K562 (cell line): ENCODE measurements at regions not wholly inside any gene's neighbourhood (a gene's known extent, or its start where the extent isn't known, plus 50 kb on each side); places are given as distances from the start of the nearest gene placed in this dataset.

Experiments used
- ATAC-seq: fragments of 200-7000 bp; cut with Tn5 transposase; 3 replicates; pipeline ENCODE4 v1.9.1; 2020; ENCODE audit warnings: moderate library complexity
- BruUV-seq: library from RNA; stranded (reverse); fragments of 400-500 nt; replicated peaks from 2 replicates; lab custom pipeline; 2021; lab: Mats Ljungman, UMichigan
- CTCF ChIA-PET: fragments of 300-600 bp; formaldehyde crosslinking; extraction: SDS; loops from one replicate; lab custom pipeline; 2021; ENCODE audit warnings: low intra/inter-chr PET ratio; lab: Yijun Ruan, JAX
- POLR2A ChIA-PET: fragments of 300-600, 350-650 bp; sonication (Branson Sonifier 250); formaldehyde crosslinking; extraction: SDS; loops from one replicate; lab custom pipeline; 2021; ENCODE audit warnings: antibody characterized with exemption, inconsistent platforms; lab: Yijun Ruan, JAX
- DNase-seq, 4 experiments: peaks; one replicate each; pipeline versions ENCODE4 v3.0.0 to v3.0.0-alpha.2; 2011 to 2018; ENCODE audit warnings: low spot score in 3 of 4, mixed read lengths in 3 of 4; ENCODE audit errors: extremely low read depth in 1 of 4
- FAIRE-seq: peaks from 2 replicates; lab custom pipeline; 2011; peaks lifted over from hg19 to GRCh38; lab: Jason Lieb, UNC
- H2AFZ ChIP-seq: 2 replicates; pipeline ENCODE4 v1.6.0; 2011; ENCODE audit warnings: low read depth, low read length, control low read depth, inconsistent platforms
- H3K27ac ChIP-seq: fragments of 200-600 bp; 3 replicates; pipeline ENCODE4 v1.8.0; 2011; ENCODE audit warnings: low read depth, mild to moderate bottlenecking, control low read depth, inconsistent platforms, low read length, moderate library complexity, mixed read lengths; ENCODE audit errors: extremely low read depth
- H3K27me3 ChIP-seq, 2 experiments: fragments of 300-600 bp in 1 of 2; 2 replicates in 1 of 2; 3 replicates in 1 of 2; pipeline versions ENCODE4 v1.6.0 to v1.8.0; 2011; ENCODE audit warnings: inconsistent platforms in 2 of 2, low read length in 2 of 2, mild to moderate bottlenecking in 1 of 2, mixed read lengths in 1 of 2, moderate library complexity in 1 of 2; ENCODE audit not compliant: control insufficient read depth in 2 of 2, insufficient read depth in 2 of 2
- H3K36me3 ChIP-seq: fragments of 300-600 bp; 3 replicates; pipeline ENCODE4 v1.8.0; 2011; ENCODE audit warnings: mild to moderate bottlenecking, low read length, inconsistent platforms; ENCODE audit not compliant: control insufficient read depth, insufficient read depth
- H3K4me1 ChIP-seq, 2 experiments: fragments of 200-600 bp in 1 of 2; replicated peaks in 1 of 2; 2 replicates in 1 of 2; 3 replicates in 1 of 2; pipeline versions ENCODE4 v1.5.1 to v1.8.0; 2011; ENCODE audit warnings: inconsistent platforms in 2 of 2, low read length in 2 of 2, mild to moderate bottlenecking in 1 of 2, mixed read lengths in 1 of 2, moderate library complexity in 1 of 2; ENCODE audit not compliant: control insufficient read depth in 2 of 2, insufficient read depth in 2 of 2
- H3K4me2 ChIP-seq: 2 replicates; pipeline ENCODE4 v1.6.1; 2011; ENCODE audit warnings: low read length, control low read depth, inconsistent platforms, mixed read lengths; ENCODE audit not compliant: insufficient read depth
- H3K4me3 ChIP-seq: fragments of 200-600 bp; sonication (generic), shearing (Covaris generic); 2 replicates; pipeline ENCODE4 v1.5.1; 2016; ENCODE audit warnings: control low read depth, inconsistent platforms
- H3K79me2 ChIP-seq: fragments of 200-600 bp; 3 replicates; pipeline ENCODE4 v1.8.0; 2011; ENCODE audit warnings: low read length, inconsistent platforms; ENCODE audit not compliant: control insufficient read depth, insufficient read depth
- H3K9ac ChIP-seq, 2 experiments: 2 replicates each; pipeline versions ENCODE4 v1.6.0 to v1.6.1; 2011; ENCODE audit warnings: low read depth in 2 of 2, low read length in 2 of 2, control low read depth in 1 of 2, inconsistent platforms in 1 of 2, mild to moderate bottlenecking in 1 of 2, mixed read lengths in 1 of 2; ENCODE audit not compliant: insufficient read depth in 1 of 2
- H3K9me1 ChIP-seq: one replicate; pipeline ENCODE4 v1.6.0; 2011; ENCODE audit warnings: inconsistent platforms, mild to moderate bottlenecking, low read length, moderate library complexity; ENCODE audit not compliant: control insufficient read depth, insufficient read depth
- H3K9me3 ChIP-seq: replicated peaks from 2 replicates; pipeline ENCODE4 v1.5.1; 2011; ENCODE audit warnings: low read depth, low read length, inconsistent platforms; ENCODE audit not compliant: control insufficient read depth, insufficient read depth
- H4K20me1 ChIP-seq: replicated peaks from 2 replicates; pipeline ENCODE4 v1.6.1; 2011; ENCODE audit warnings: low read length, inconsistent platforms, mixed read lengths; ENCODE audit not compliant: control insufficient read depth, insufficient read depth
- BRF2 ChIP-seq: IDR thresholded peaks from 3 replicates; pipeline ENCODE4 v1.6.1; 2011; ENCODE audit warnings: borderline replicate concordance, mild to moderate bottlenecking; ENCODE audit not compliant: insufficient read length, insufficient read depth
- FUS ChIP-seq: fragments of 200-400 bp; formaldehyde crosslinking; optimal IDR thresholded peaks from 2 replicates; pipeline ENCODE3; 2017; ENCODE audit warnings: low read depth, low read length
- LARP7 ChIP-seq: fragments of 450-650 bp; IDR thresholded peaks from 2 replicates; pipeline ENCODE4 v1.6.1; 2016
- MTF1 ChIP-seq: fragments of 250-450 bp; sonication (Bioruptor Pico); IDR thresholded peaks from 2 replicates; pipeline ENCODE4 v1.9.0; 2021; ENCODE audit warnings: moderate library complexity, mild to moderate bottlenecking, inconsistent platforms, borderline replicate concordance
- RBM15 ChIP-seq: fragments of 200-400 bp; formaldehyde crosslinking; IDR thresholded peaks from 2 replicates; pipeline ENCODE4 v1.6.1; 2018; ENCODE audit warnings: mild to moderate bottlenecking, low read length, moderate library complexity; ENCODE audit not compliant: insufficient read depth
- SMC3 ChIP-seq: conservative IDR thresholded peaks from 2 replicates; pipeline ENCODE4 v1.6.1; 2011; ENCODE audit warnings: low read depth, low read length, improper control_type of control experiment; ENCODE audit not compliant: insufficient read depth
- SREBF1 ChIP-seq: fragments of 150-350 bp; IDR thresholded peaks from 2 replicates; pipeline ENCODE4 v1.6.1; 2014; ENCODE audit warnings: antibody characterized with exemption, low read depth, low read length, borderline replicate concordance
- ZFPM2 ChIP-seq: fragments of 250-450 bp; sonication (Bioruptor Pico); IDR thresholded peaks from 2 replicates; pipeline ENCODE4 v1.5.1; 2022; ENCODE audit warnings: mild to moderate bottlenecking
- ZNF3 ChIP-seq: fragments of 250-450 bp; sonication (Bioruptor Pico); IDR thresholded peaks from 2 replicates; pipeline ENCODE4 v1.5.0; 2021; ENCODE audit warnings: mild to moderate bottlenecking, moderate library complexity
- ZNF512 ChIP-seq: IDR thresholded peaks from 2 replicates; pipeline ENCODE4 v1.6.1; 2016; ENCODE audit warnings: missing genetic modification characterization, missing compliant biosample characterization
- WGBS: fragments of 100-300 bp; shearing (Covaris generic); methylation state at CpG from one replicate; pipeline ENCODE4 v1.1.6; 2016; ENCODE audit warnings: low coverage, mixed read lengths; ENCODE audit not compliant: insufficient coverage; ENCODE audit errors: missing lambda C conversion rate; 5-methylcytosine and 5-hydroxymethylcytosine counted together
- in situ Hi-C: fragments of 300-500 bp; cut with MboI; formaldehyde crosslinking; loops from 4 replicates; pipeline ENCODE4 v1.15.0; 2018; ENCODE audit warnings: inconsistent platforms, mixed read lengths
- intact Hi-C: fragments of 100-400 bp; cut with micrococcal nuclease; formaldehyde crosslinking; loops from 2 replicates; pipeline ENCODE4 v1.14.2; 2022
- TF ChIP-seq, protein P1 (sequence below): fragments of 450-650 bp; IDR thresholded peaks from 2 replicates; pipeline ENCODE4 v1.6.1; 2017; ENCODE audit warnings: mild to moderate bottlenecking, moderate library complexity
- TF ChIP-seq, protein P2 (sequence below): fragments of 450-650 bp; formaldehyde crosslinking; IDR thresholded peaks from 2 replicates; pipeline ENCODE4 v1.4.0; 2022; ENCODE audit warnings: mild to moderate bottlenecking, moderate library complexity

GRCh38 chr7:21215307-21215706 lies 212.6 kb upstream of the SP4 start:
- ATAC-seq (no peak), FAIRE-seq (no peak), DNase-seq (no peak)
- intact Hi-C loops (no loop called here), in situ Hi-C loops (no loop called here)
- Histone ChIP-seq H3K27me3 (peaks cover 0 to 2% of the 10 kb centered on the region in 2 experiments; a peak in 2 of 5 replicates), H3K79me2 (no peaks in the 10 kb centered on the region), H3K4me3 (no peak overlapping the region), H4K20me1 (no peaks in the 10 kb centered on the region), H3K9me1 (no peaks in the 10 kb centered on the region), H3K4me2 (no peak overlapping the region), H3K4me1 (no peaks in the 10 kb centered on the region), H3K9ac (no peak overlapping the region), H3K27ac (no peak overlapping the region), H2AFZ (no peak overlapping the region), H3K36me3 (no peaks in the 10 kb centered on the region), H3K9me3 (no peaks in the 10 kb centered on the region)
- TF ChIP-seq ZNF512 (tag) (peak; percentile 33; the same call in 1 of the 2 replicates), ZFPM2 (CRISPR knock-in tag) (no peak)
- POLR2A ChIA-PET = no interaction called here
- 0% methylated on average over 1 of the region's 1 CpG for WGBS
- CTCF ChIA-PET = no interaction called here
- BruUV-seq = no TSS peak

GRCh38 chr7:21217365-21217764 lies 210.5 kb upstream of the SP4 start:
- ATAC-seq (no peak), FAIRE-seq (no peak), DNase-seq (no peak)
- no peaks in the 10 kb centered on the region for H3K9me1 ChIP-seq
- H3K27me3 ChIP-seq = peaks cover 0 to 12% of the 10 kb centered on the region in 2 experiments; a peak in 2 of 5 replicates
- H3K27ac ChIP-seq = no peak overlapping the region
- H3K79me2 ChIP-seq = no peaks in the 10 kb centered on the region
- ChIA-PET CTCF (no interaction called here), POLR2A (no interaction called here)
- 0% methylated on average over 1 of the region's 1 CpG for WGBS
- no peaks in the 10 kb centered on the region for H3K4me1 ChIP-seq
- no peak overlapping the region for H3K4me2 ChIP-seq
- H3K4me3 ChIP-seq = no peak overlapping the region
- H3K9me3 ChIP-seq = no peaks in the 10 kb centered on the region
- H3K9ac ChIP-seq = no peak overlapping the region
- in situ Hi-C loops = no loop called here
- intact Hi-C loops = no loop called here
- no peaks in the 10 kb centered on the region for H4K20me1 ChIP-seq
- H2AFZ ChIP-seq = no peak overlapping the region
- no peaks in the 10 kb centered on the region for H3K36me3 ChIP-seq
- BruUV-seq = no TSS peak
- TF ChIP-seq, protein P1, sequence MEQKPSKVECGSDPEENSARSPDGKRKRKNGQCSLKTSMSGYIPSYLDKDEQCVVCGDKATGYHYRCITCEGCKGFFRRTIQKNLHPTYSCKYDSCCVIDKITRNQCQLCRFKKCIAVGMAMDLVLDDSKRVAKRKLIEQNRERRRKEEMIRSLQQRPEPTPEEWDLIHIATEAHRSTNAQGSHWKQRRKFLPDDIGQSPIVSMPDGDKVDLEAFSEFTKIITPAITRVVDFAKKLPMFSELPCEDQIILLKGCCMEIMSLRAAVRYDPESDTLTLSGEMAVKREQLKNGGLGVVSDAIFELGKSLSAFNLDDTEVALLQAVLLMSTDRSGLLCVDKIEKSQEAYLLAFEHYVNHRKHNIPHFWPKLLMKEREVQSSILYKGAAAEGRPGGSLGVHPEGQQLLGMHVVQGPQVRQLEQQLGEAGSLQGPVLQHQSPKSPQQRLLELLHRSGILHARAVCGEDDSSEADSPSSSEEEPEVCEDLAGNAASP = no peak
- TF ChIP-seq FUS (no peak), MTF1 (no peak), ZNF3 (CRISPR knock-in tag) (no peak), LARP7 (no peak), BRF2 (no peak), SREBF1 (no peak), SMC3 (no peak), RBM15 (no peak)
- TF ChIP-seq, protein P2, sequence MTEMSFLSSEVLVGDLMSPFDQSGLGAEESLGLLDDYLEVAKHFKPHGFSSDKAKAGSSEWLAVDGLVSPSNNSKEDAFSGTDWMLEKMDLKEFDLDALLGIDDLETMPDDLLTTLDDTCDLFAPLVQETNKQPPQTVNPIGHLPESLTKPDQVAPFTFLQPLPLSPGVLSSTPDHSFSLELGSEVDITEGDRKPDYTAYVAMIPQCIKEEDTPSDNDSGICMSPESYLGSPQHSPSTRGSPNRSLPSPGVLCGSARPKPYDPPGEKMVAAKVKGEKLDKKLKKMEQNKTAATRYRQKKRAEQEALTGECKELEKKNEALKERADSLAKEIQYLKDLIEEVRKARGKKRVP (CRISPR knock-in tag) = no peak
